ENCODE measurements at regions not wholly inside any gene's neighbourhood (a gene's known extent, or its start where the extent isn't known, plus 50 kb on each side); places are given as distances from the start of the nearest gene placed in this dataset.
A peak's percentile ranks its signal among the peaks of the same experiment; 100 is the strongest.
"Not testable (repeated sequence)": the region's sequence is repeated elsewhere in the genome, so short reads cannot be mapped to it uniquely, and the experiment has no call there.

GRCh38 chr7:91405092-91405788 is 141.0 kb downstream of the FZD1 start:
- DNase-seq (ENCODE audit: low read depth) = no peak

- DNase-seq (ENCODE audit: low read depth) = not testable (repeated sequence)
Measured at GRCh38 chr7:91405873-91406272, 141.6 kb downstream of the FZD1 start.

- DNase-seq (ENCODE audit: low read depth) = no peak
Measured at GRCh38 chr7:91407942-91408341, 143.7 kb downstream of the FZD1 start.

- DNase-seq (ENCODE audit: low read depth) = peak; percentile 8
Measured at GRCh38 chr7:91408388-91409154, 144.3 kb downstream of the FZD1 start.

GRCh38 chr7:91411060-91411459 is 146.8 kb downstream of the FZD1 start:
- DNase-seq (ENCODE audit: low read depth) = no peak

GRCh38 chr7:91412298-91412697 is 148.1 kb downstream of the FZD1 start:
- DNase-seq (ENCODE audit: low read depth) = no peak

- no peak for DNase-seq (ENCODE audit: low read depth)
Measured at GRCh38 chr7:91414734-91415133, 150.5 kb downstream of the FZD1 start.

- DNase-seq (ENCODE audit: low read depth) = no peak
Measured at GRCh38 chr7:91416155-91416865, 152.1 kb downstream of the FZD1 start.

- no peak for DNase-seq (ENCODE audit: low read depth)
Measured at GRCh38 chr7:91420606-91421005, 156.4 kb downstream of the FZD1 start.

- no peak for DNase-seq (ENCODE audit: low read depth)
Measured at GRCh38 chr7:91421018-91421417, 156.8 kb downstream of the FZD1 start.

GRCh38 chr7:91424371-91424770 is 160.1 kb downstream of the FZD1 start:
- no peak for DNase-seq (ENCODE audit: low read depth)

- no peak for DNase-seq (ENCODE audit: low read depth)
Measured at GRCh38 chr7:91425149-91425548, 160.9 kb downstream of the FZD1 start.

GRCh38 chr7:91427051-91427450 is 162.8 kb downstream of the FZD1 start:
- DNase-seq (ENCODE audit: low read depth) = no peak

- no peak for DNase-seq (ENCODE audit: low read depth)
Measured at GRCh38 chr7:91431601-91432000, 167.4 kb downstream of the FZD1 start.

- no peak for DNase-seq (ENCODE audit: low read depth)
Measured at GRCh38 chr7:91434836-91435235, 170.6 kb downstream of the FZD1 start.

- DNase-seq (ENCODE audit: low read depth) = no peak
Measured at GRCh38 chr7:91435381-91436059, 171.3 kb downstream of the FZD1 start.

GRCh38 chr7:91436655-91437054 is 172.4 kb downstream of the FZD1 start:
- DNase-seq (ENCODE audit: low read depth) = no peak

GRCh38 chr7:91440198-91440597 is 176.0 kb downstream of the FZD1 start:
- not testable (repeated sequence) for DNase-seq (ENCODE audit: low read depth)

- DNase-seq (ENCODE audit: low read depth) = no peak
Measured at GRCh38 chr7:91443862-91444261, 179.6 kb downstream of the FZD1 start.

- DNase-seq (ENCODE audit: low read depth) = no peak
Measured at GRCh38 chr7:91446819-91447218, 182.6 kb downstream of the FZD1 start.

GRCh38 chr7:91455411-91455810 is 191.2 kb downstream of the FZD1 start:
- no peak for DNase-seq (ENCODE audit: low read depth)

GRCh38 chr7:91457208-91457607 is 193.0 kb downstream of the FZD1 start:
- no peak for DNase-seq (ENCODE audit: low read depth)
